C4-2B (cell line): ENCODE measurements at regions not wholly inside any gene's neighbourhood (a gene's known extent, or its start where the extent isn't known, plus 50 kb on each side); places are given as distances from the start of the nearest gene placed in this dataset.

ENCODE experiments used
- H3K27ac ChIP-seq: fragments of 450-650 bp; 2 replicates; pipeline ENCODE4 v1.5.1; 2017
- CTCF ChIP-seq: fragments of 450-650 bp; conservative IDR thresholded peaks from 2 replicates; pipeline ENCODE4 v1.5.1; 2017; ENCODE audit warnings: mild to moderate bottlenecking
- ZFX ChIP-seq: fragments of 450-650 bp; IDR thresholded peaks from 2 replicates; pipeline ENCODE4 v1.6.1; 2017

GRCh38 chr6:18062733-18063132, 59.7 kb downstream of the NHLRC1 start:
- no peak overlapping the region for H3K27ac ChIP-seq
- TF ChIP-seq ZFX: no peak
- no peak for TF ChIP-seq CTCF

DNA sequence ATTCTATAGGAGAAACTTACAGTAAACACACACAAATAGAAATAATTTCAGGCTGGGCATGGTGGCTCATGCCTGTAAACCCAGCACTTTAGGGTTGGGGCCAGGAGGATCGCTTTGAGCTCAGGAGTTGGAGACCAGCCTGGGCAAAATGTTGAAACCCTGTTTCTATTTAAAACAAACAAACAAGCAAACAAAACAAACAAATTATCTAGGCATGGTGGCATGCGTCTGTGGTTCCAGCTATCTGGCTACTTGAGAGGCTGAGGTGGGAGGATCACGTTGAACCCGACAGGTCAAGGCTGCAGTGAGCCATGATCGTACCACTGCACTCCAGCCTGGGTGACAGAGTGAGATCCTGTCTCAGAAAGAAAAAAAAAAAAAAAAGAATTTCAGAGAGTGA, 64.0 kb downstream of the NHLRC1 start:
- TF ChIP-seq CTCF: no peak
- TF ChIP-seq ZFX: no peak
- H3K27ac ChIP-seq: no peak overlapping the region

- no peak overlapping the region for H3K27ac ChIP-seq
- TF ChIP-seq ZFX (no peak), CTCF (no peak)
Measured at GRCh38 chr6:18055714-18056382, 66.6 kb downstream of the NHLRC1 start.

GRCh38 chr6:18055098-18055497, 67.4 kb downstream of the NHLRC1 start:
- H3K27ac ChIP-seq: no peak overlapping the region
- no peak for TF ChIP-seq ZFX
- TF ChIP-seq CTCF: no peak

DNA sequence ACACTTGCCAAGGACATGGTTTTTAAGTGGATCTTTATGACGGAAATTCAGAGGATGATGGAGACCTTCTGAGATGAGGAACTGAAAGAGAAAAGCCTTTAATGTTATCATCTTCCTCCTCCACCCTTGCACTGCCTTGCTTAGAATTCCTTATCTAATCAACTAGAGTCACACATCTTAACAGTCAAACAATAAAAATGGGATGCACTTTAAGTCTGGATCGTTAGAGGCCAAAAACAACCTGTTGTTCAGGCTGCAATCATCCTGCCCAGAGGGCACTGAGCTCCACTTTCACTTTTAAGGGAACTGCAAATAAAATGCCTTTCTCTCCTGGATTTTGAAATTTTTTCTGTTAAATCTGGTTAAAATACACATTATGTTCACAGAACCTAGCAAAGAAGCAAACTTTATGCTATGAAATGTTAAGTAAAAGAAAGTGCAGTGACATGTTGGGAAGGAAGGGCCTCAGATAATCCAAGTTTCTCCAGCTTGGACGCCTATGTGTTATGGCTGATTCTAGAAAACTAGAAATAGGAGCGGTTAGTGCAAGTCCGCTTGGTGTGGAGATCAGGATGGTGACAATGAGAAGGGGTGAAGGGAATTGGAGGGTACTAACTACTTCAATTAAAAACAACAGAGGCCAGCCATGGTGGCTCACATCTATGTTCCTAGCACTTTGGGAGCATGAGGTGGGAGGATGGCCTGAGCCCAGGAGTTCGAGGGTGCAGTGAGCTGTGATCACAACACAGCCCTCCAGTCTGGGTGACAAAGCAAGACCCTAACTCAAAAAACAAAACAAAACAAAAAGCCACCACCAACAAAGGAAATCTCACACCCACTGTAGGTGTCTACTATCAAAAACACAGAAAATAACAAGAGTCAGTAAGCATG, 66.4 kb upstream of the KIF13A start:
- peak overlapping the region; percentile 13; the same call in 1 of the 2 replicates for H3K27ac ChIP-seq
- TF ChIP-seq ZFX (no peak), CTCF (no peak)

DNA sequence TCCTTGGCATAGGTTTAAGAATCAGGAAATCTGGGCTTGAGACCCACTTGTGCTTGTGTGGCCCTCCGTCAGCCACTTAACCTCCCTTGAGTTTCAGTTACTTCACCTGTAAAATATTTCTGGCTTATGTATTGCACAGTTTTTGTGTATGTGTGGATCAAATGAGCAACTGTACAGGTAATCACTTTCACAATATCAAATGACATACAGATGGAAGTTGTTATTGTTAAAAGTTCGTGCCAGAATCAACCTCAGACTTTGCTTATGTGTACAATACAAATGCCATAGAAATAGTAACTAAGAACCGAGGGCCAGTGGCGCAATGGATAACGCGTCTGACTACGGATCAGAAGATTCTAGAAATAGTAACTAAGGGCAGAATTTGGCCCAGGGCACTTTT, 65.6 kb upstream of the KIF13A start:
- TF ChIP-seq CTCF: no peak
- no peak for TF ChIP-seq ZFX
- no peak overlapping the region for H3K27ac ChIP-seq

DNA sequence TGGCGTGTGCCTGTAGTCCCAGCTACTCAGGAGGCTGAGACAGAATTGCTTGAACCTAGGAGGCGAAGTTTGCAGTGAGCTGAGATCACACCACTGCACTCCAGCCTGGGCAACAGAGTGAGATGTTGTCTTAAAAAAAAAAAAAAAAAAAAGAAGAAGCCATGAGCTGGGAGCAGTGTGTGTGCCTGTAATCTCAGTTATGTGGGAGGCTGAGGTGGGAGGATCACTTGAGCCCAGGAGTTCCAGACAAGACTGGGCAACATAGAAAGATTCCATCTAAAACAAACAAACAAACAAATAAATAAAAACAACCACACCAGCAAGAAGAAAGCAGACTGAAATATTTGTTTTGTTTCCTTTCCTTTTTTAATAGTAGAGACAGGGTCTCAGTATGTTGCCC, 62.2 kb upstream of the KIF13A start:
- no peak overlapping the region for H3K27ac ChIP-seq
- TF ChIP-seq ZFX (no peak), CTCF (no peak)
